ENCODE measurements at regions not wholly inside any gene's neighbourhood (a gene's known extent, or its start where the extent isn't known, plus 50 kb on each side); places are given as distances from the start of the nearest gene placed in this dataset.

GRCh38 chr9:113823421-113823820, 52.7 kb upstream of the ZNF618 start:
- no peak for DNase-seq
